HG03196 (cell line): ENCODE measurements at regions not wholly inside any gene's neighbourhood (a gene's known extent, or its start where the extent isn't known, plus 50 kb on each side); places are given as distances from the start of the nearest gene placed in this dataset.

Source experiments
- ATAC-seq: cut with Tn5 transposase; IDR thresholded peaks from one replicate; pipeline ENCODE4 v1.9.1; 2021; ENCODE audit not compliant: unreplicated experiment

GRCh38 chrX:138771047-138771446, 59.5 kb upstream of the FGF13 start:
- no peak for ATAC-seq

- no peak for ATAC-seq
Observed at GRCh38 chrX:138769918-138770317, 58.4 kb upstream of the FGF13 start.

- ATAC-seq, result no peak
Observed at GRCh38 chrX:138765051-138765450, 53.5 kb upstream of the FGF13 start.

DNA sequence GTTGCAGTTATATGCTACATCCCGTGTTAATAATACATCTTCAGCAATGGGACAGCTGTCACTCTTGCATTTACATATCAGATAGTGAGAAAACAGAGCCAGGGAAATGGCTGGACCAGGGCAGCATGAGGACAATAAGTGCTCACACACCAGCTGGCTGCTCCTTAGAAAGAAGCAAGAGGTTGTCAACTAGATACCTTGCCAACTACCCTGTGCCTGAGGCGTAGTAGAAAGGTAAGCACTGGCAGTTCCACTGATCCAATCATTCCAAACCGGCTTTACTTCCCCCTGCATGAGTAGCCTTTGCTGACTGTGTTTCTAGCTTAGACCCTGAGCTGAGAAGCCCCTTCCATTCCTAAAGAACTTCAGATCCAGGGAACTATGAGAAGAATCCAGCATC, 52.2 kb upstream of the FGF13 start:
- no peak for ATAC-seq

DNA sequence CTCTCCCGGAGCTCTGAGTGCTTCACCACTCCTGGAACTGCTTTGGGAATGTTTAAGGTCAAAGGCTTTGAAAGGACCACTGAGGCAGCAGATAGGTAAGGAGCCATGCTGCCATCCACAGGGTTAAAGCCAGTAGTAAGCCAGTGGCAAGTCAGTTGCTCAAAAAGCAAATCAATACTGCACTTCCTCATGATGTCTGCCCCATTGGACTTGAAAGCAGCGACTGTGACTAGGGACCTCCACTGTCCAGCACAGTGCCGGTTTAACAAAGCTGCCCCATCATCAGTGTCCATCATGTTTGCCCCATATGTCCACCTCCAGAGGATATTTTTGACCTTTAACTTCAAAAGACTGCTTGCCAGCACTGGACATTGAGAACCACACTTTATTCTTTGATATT, 49.9 kb upstream of the FGF13 start:
- ATAC-seq, result no peak
